Naive thymus-derived CD4-positive, alpha-beta T cell (primary cell): ENCODE measurements at regions not wholly inside any gene's neighbourhood (a gene's known extent, or its start where the extent isn't known, plus 50 kb on each side); places are given as distances from the start of the nearest gene placed in this dataset.
"Not testable (repeated sequence)": the region's sequence is repeated elsewhere in the genome, so short reads cannot be mapped to it uniquely, and the experiment has no call there.

Experiments used
- ATAC-seq: fragments of 150-1000 bp; cut with Tn5 transposase; 2 replicates; pipeline ENCODE4 v1.10.0; 2021; ENCODE audit warnings: mild to moderate bottlenecking, moderate library complexity
- CTCF ChIA-PET: fragments of 350-600 bp; sonication (Branson Sonifier 250); formaldehyde crosslinking; loops from one replicate; lab custom pipeline; 2021; ENCODE audit warnings: antibody characterized with exemption; lab: Charles Lee
- POLR2A ChIA-PET: fragments of 350-600 bp; sonication (Branson Sonifier 250); formaldehyde crosslinking; loops from one replicate; lab custom pipeline; 2021; ENCODE audit warnings: antibody characterized with exemption, inconsistent platforms; lab: Charles Lee
- DNase-seq, 9 donors: peaks; one replicate each; pipeline versions ENCODE4 v3.0.0 to v3.0.0-alpha.2; 2020 to 2022; ENCODE audit warnings: mixed read lengths in 1 of 9
- H3K27ac ChIP-seq: one replicate; pipeline ENCODE4 v1.7.0; 2013; ENCODE audit warnings: mild to moderate bottlenecking, low read depth, low read length, moderate library complexity
- H3K27me3 ChIP-seq, 2 donors: one replicate each; pipeline ENCODE4 v1.7.0; 2013; ENCODE audit warnings: low read length in 2 of 2, mild to moderate bottlenecking in 2 of 2, moderate library complexity in 2 of 2; ENCODE audit not compliant: control insufficient read depth in 2 of 2, insufficient read depth in 2 of 2
- H3K36me3 ChIP-seq, 3 experiments: 1 replicate in 2 of 3; 2 replicates in 1 of 3; pipeline ENCODE4 v1.7.0; 2013; ENCODE audit warnings: low read length in 3 of 3, mild to moderate bottlenecking in 3 of 3, moderate library complexity in 1 of 3; ENCODE audit not compliant: insufficient read depth in 3 of 3, control insufficient read depth in 2 of 3
- H3K4me1 ChIP-seq, 2 donors: one replicate each; pipeline ENCODE4 v1.7.0; 2013; ENCODE audit warnings: low read length in 2 of 2, mild to moderate bottlenecking in 2 of 2, moderate library complexity in 1 of 2; ENCODE audit not compliant: control insufficient read depth in 2 of 2, insufficient read depth in 2 of 2
- H3K4me3 ChIP-seq: 2 replicates; pipeline ENCODE4 v1.7.0; 2013; ENCODE audit warnings: mild to moderate bottlenecking, low read length
- H3K9me3 ChIP-seq, 3 experiments: 1 replicate in 2 of 3; 2 replicates in 1 of 3; pipeline ENCODE4 v1.7.0; 2013; ENCODE audit warnings: low read length in 3 of 3; ENCODE audit not compliant: control insufficient read depth in 2 of 3
- H3K27ac Mint-ChIP-seq, 9 donors: one replicate each; pipeline ENCODE4 v1.8.0; 2020 to 2022; ENCODE audit warnings: mixed read lengths in 9 of 9, mild to moderate bottlenecking in 8 of 9, moderate library complexity in 5 of 9, inconsistent platforms in 2 of 9
- H3K27me3 Mint-ChIP-seq, 5 donors: one replicate each; pipeline ENCODE4 v1.8.0; 2021 to 2022; ENCODE audit warnings: mixed read lengths in 5 of 5, mild to moderate bottlenecking in 1 of 5
- H3K36me3 Mint-ChIP-seq, 5 donors: one replicate each; pipeline ENCODE4 v1.8.0; 2020 to 2022; ENCODE audit warnings: mixed read lengths in 5 of 5, mild to moderate bottlenecking in 3 of 5, inconsistent platforms in 1 of 5
- H3K4me1 Mint-ChIP-seq, 7 donors: one replicate each; pipeline ENCODE4 v1.8.0; 2020 to 2022; ENCODE audit warnings: mixed read lengths in 7 of 7, mild to moderate bottlenecking in 3 of 7, inconsistent platforms in 1 of 7
- H3K4me3 Mint-ChIP-seq, 10 donors: one replicate each; pipeline ENCODE4 v1.8.0; 2020 to 2022; ENCODE audit warnings: mild to moderate bottlenecking in 10 of 10, mixed read lengths in 10 of 10, moderate library complexity in 6 of 10, inconsistent platforms in 2 of 10
- H3K9me3 Mint-ChIP-seq, 11 donors: one replicate each; pipeline ENCODE4 v1.8.0; 2020 to 2022; ENCODE audit warnings: mixed read lengths in 11 of 11, mild to moderate bottlenecking in 4 of 11, inconsistent platforms in 1 of 11, moderate library complexity in 1 of 11
- intact Hi-C, 2 donors: fragments of 100-400 bp; cut with micrococcal nuclease; formaldehyde crosslinking; loops; one replicate each; pipeline ENCODE4 v1.15.1; 2023

DNA sequence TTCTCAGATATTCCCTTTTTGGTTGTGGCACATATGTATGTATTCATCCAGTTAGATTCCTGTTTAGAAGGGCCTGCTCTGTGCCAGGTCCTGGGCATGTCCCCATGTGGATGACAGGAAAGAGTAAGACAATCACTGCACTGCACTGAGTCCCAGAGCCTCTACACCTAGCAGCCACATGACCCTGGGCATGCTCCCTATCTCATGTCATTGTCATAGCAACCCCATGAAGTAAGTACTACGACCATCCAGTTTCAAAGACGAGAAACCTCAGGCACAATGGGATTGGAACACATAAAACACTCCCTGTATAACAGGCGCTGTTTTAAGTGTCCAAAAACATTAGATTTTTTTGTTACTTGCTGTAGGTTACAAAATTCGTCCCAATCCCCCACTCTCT lies 594.4 kb downstream of the UQCRFS1 start:
- intact Hi-C loops: no loop called here
- no peak overlapping the region for H3K27ac Mint-ChIP-seq
- no peaks in the 10 kb centered on the region for H3K4me1 ChIP-seq
- no peaks in the 10 kb centered on the region for H3K36me3 ChIP-seq
- no peak overlapping the region for H3K4me3 ChIP-seq
- no peak overlapping the region for H3K4me3 Mint-ChIP-seq
- H3K36me3 Mint-ChIP-seq: no peaks in the 10 kb centered on the region
- peaks cover 0 to 8% (median 4%) of the 10 kb centered on the region in 5 donors for H3K27me3 Mint-ChIP-seq
- peaks cover 2 to 25% (median 16%) of the 10 kb centered on the region in 11 donors for H3K9me3 Mint-ChIP-seq
- no peaks in the 10 kb centered on the region for H3K27me3 ChIP-seq
- ATAC-seq (no peak), DNase-seq (no peak)
- H3K9me3 ChIP-seq: peaks cover 0 to 8% (median 0%) of the 10 kb centered on the region in 3 experiments
- H3K4me1 Mint-ChIP-seq: peaks cover 0 to 2% (median 0%) of the 10 kb centered on the region in 7 donors
- ChIA-PET POLR2A (no interaction called here), CTCF (no interaction called here)
- H3K27ac ChIP-seq: no peak overlapping the region

DNA sequence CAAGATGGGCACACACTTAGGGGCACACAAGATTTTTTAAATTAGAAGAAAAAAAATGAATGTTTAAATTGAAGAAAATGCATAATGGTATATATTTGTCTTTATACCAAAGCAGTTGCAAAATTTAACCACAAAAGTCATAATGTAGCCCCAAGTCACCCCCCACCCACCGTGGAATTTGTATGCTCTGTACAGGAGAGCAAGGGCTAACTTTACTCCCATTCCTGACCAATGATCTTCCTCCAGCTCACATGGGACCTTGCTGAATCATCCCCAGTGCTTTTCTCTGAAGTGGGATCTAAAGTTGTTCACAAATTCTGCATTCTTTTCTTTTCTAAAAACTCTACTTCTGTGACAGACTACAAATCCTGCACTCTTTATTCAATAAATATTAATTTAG lies 597.0 kb downstream of the UQCRFS1 start:
- intact Hi-C loops: no loop called here
- Mint-ChIP-seq H3K27me3 (peaks cover 0 to 5% (median 4%) of the 10 kb centered on the region in 5 donors), H3K9me3 (peaks cover 6 to 28% (median 16%) of the 10 kb centered on the region in 11 donors), H3K4me1 (peaks cover 0 to 2% (median 0%) of the 10 kb centered on the region in 7 donors), H3K36me3 (no peaks in the 10 kb centered on the region), H3K27ac (no peak overlapping the region), H3K4me3 (no peak overlapping the region)
- Histone ChIP-seq H3K27me3 (no peaks in the 10 kb centered on the region), H3K36me3 (no peaks in the 10 kb centered on the region), H3K4me1 (no peaks in the 10 kb centered on the region), H3K4me3 (no peak overlapping the region), H3K27ac (no peak overlapping the region), H3K9me3 (peaks cover 0 to 8% (median 0%) of the 10 kb centered on the region in 3 experiments)
- POLR2A ChIA-PET: no interaction called here
- CTCF ChIA-PET: no interaction called here
- no peak for DNase-seq
- ATAC-seq: no peak

GRCh38 chr19:28615546-28615916 lies 597.4 kb downstream of the UQCRFS1 start:
- POLR2A ChIA-PET: no interaction called here

GRCh38 chr19:28614634-28615545 lies 598.1 kb downstream of the UQCRFS1 start:
- peaks cover 7 to 26% (median 16%) of the 10 kb centered on the region in 11 donors for H3K9me3 Mint-ChIP-seq
- POLR2A ChIA-PET: no interaction called here
- Histone ChIP-seq H3K27ac (no peak overlapping the region), H3K9me3 (peaks cover 0 to 8% (median 0%) of the 10 kb centered on the region in 3 experiments), H3K27me3 (no peaks in the 10 kb centered on the region), H3K4me3 (no peak overlapping the region), H3K4me1 (no peaks in the 10 kb centered on the region), H3K36me3 (no peaks in the 10 kb centered on the region)
- CTCF ChIA-PET: no interaction called here
- DNase-seq (no peak), ATAC-seq (no peak)
- H3K36me3 Mint-ChIP-seq: no peaks in the 10 kb centered on the region
- intact Hi-C loops: no loop called here
- H3K4me1 Mint-ChIP-seq: peaks cover 0 to 2% (median 0%) of the 10 kb centered on the region in 7 donors
- peaks cover 0 to 5% (median 4%) of the 10 kb centered on the region in 5 donors for H3K27me3 Mint-ChIP-seq
- no peak overlapping the region for H3K27ac Mint-ChIP-seq
- H3K4me3 Mint-ChIP-seq: no peak overlapping the region

More at GRCh38 chr19:28615546-28615916, 597.4 kb downstream of the UQCRFS1 start:
- H3K9me3 Mint-ChIP-seq: peaks cover 7 to 28% (median 16%) of the 10 kb centered on the region in 11 donors
- H3K27ac ChIP-seq: no peak overlapping the region
- DNase-seq (no peak), ATAC-seq (no peak)
- no peak overlapping the region for H3K4me3 ChIP-seq
- no peaks in the 10 kb centered on the region for H3K36me3 ChIP-seq
- H3K27me3 ChIP-seq: no peaks in the 10 kb centered on the region
- H3K4me1 Mint-ChIP-seq: peaks cover 0 to 2% (median 0%) of the 10 kb centered on the region in 7 donors
- H3K27ac Mint-ChIP-seq: no peak overlapping the region
- H3K27me3 Mint-ChIP-seq: peaks cover 0 to 5% (median 4%) of the 10 kb centered on the region in 5 donors
- intact Hi-C loops: no loop called here
- H3K4me1 ChIP-seq: no peaks in the 10 kb centered on the region
- H3K9me3 ChIP-seq: peaks cover 0 to 8% (median 0%) of the 10 kb centered on the region in 3 experiments
- no peaks in the 10 kb centered on the region for H3K36me3 Mint-ChIP-seq
- no peak overlapping the region for H3K4me3 Mint-ChIP-seq
- CTCF ChIA-PET: no interaction called here

DNA sequence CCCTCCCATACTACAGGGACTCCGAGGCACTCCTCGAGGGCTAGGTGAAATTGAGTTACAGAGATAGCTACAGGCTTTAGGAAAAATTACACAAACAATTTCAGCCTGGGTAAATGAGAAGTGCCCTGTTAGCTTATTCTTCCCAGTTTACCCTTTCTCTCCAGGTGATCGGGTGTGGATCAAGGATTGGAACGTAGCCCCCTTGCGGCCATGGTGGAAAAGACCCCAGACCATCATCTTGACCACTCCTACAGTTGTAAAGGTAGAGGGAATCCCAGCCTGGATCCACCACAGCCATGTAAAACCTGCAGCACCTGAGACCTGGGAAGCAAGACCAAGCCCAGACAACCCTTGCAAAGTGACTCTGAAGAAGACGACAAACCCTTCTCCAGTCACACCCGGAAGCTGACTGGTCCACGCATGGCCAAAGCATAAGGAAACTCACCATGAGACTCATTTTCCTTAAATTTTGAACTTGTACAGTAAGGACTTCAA lies 600.6 kb downstream of the UQCRFS1 start:
- Mint-ChIP-seq H3K4me1 (peaks cover 0 to 2% (median 0%) of the 10 kb centered on the region in 7 donors), H3K36me3 (no peaks in the 10 kb centered on the region), H3K9me3 (peaks cover 6 to 37% (median 19%) of the 10 kb centered on the region in 11 donors), H3K4me3 (no peak overlapping the region), H3K27me3 (peaks cover 0 to 4% (median 0%) of the 10 kb centered on the region in 5 donors), H3K27ac (no peak overlapping the region)
- Histone ChIP-seq H3K36me3 (no peaks in the 10 kb centered on the region), H3K4me3 (no peak overlapping the region), H3K4me1 (no peaks in the 10 kb centered on the region), H3K9me3 (peaks cover 0 to 11% (median 0%) of the 10 kb centered on the region in 3 experiments), H3K27me3 (no peaks in the 10 kb centered on the region), H3K27ac (no peak overlapping the region)
- no peak for ATAC-seq
- CTCF ChIA-PET: no interaction called here
- POLR2A ChIA-PET: no interaction called here
- no peak for DNase-seq
- intact Hi-C loops: no loop called here

DNA sequence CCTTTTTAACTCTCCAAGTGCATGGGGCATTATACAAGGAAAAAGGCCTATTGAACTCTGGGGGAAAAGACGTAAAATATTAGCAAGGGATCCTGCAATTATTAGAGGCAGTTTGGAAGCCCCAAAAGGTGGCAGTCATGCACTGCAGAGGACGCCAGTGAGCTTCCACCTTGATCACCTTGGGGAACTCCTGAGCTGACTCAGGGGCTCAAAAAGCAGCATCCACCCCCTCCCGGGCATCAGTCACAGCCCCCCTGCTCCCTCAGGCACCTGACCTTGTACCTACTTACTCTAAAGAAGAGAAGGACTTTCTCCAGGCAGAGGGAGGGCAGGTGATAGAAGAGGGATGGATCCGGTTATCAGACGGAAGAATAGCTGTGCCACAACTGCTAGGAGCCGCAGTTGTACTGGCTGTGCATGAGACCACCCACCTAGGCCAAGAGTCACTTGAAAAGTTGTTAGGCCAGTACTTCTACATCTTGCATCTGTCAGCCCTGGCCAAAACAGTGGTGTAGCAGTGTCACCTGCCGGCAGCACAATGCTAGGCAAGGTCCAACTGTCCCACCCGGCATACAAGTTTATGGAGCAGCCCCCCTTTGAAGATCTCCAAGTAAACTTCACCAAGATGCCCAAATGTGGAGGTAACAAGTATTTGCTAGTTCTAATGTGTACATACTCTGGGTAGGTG lies 601.6 kb downstream of the UQCRFS1 start:
- H3K36me3 ChIP-seq, H3K27ac Mint-ChIP-seq, DNase-seq, H3K4me3 Mint-ChIP-seq, H3K27me3 Mint-ChIP-seq, intact Hi-C loops, H3K36me3 Mint-ChIP-seq, H3K4me1 Mint-ChIP-seq, H3K27me3 ChIP-seq, CTCF ChIA-PET, ATAC-seq, H3K4me3 ChIP-seq, H3K4me1 ChIP-seq, POLR2A ChIA-PET, H3K27ac ChIP-seq: not testable (repeated sequence)
- H3K9me3 Mint-ChIP-seq: peaks cover 9 to 45% (median 23%) of the 10 kb centered on the region in 11 donors
- H3K9me3 ChIP-seq: peaks cover 0 to 17% (median 0%) of the 10 kb centered on the region in 3 experiments
